GM12872 (cell line): ENCODE measurements at regions not wholly inside any gene's neighbourhood (a gene's known extent, or its start where the extent isn't known, plus 50 kb on each side); places are given as distances from the start of the nearest gene placed in this dataset.

Experiments
- TF ChIP-seq, protein P1 (sequence below): IDR thresholded peaks from 3 replicates; pipeline ENCODE4 v1.5.1; 2011; ENCODE audit warnings: low read depth, mild to moderate bottlenecking, low read length, moderate library complexity; ENCODE audit not compliant: insufficient read depth

DNA sequence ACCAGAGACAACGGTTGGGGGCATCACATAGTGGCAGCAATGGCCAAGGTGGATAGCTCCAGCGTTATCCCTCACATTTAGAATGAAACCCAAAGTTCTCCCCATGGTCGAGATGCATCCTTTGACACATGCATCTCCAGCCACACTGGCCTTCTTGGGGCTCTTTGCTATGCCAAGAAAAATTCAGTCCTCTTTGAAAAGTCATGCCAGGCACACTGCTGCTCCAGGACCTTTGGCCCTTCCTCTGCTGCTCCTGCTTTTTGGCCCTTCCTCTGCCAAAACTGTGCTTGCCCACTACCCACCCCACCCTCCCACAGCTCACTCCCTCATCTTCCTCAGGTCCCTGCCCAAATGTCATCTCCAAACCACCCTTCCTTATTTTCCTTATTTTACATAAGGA is 106.4 kb downstream of the C1orf94 start:
- TF ChIP-seq, protein P1, sequence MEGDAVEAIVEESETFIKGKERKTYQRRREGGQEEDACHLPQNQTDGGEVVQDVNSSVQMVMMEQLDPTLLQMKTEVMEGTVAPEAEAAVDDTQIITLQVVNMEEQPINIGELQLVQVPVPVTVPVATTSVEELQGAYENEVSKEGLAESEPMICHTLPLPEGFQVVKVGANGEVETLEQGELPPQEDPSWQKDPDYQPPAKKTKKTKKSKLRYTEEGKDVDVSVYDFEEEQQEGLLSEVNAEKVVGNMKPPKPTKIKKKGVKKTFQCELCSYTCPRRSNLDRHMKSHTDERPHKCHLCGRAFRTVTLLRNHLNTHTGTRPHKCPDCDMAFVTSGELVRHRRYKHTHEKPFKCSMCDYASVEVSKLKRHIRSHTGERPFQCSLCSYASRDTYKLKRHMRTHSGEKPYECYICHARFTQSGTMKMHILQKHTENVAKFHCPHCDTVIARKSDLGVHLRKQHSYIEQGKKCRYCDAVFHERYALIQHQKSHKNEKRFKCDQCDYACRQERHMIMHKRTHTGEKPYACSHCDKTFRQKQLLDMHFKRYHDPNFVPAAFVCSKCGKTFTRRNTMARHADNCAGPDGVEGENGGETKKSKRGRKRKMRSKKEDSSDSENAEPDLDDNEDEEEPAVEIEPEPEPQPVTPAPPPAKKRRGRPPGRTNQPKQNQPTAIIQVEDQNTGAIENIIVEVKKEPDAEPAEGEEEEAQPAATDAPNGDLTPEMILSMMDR = no peak

- TF ChIP-seq, protein P1 = no peak
Observed at GRCh38 chr1:34286511-34286910, 109.8 kb downstream of the C1orf94 start.

DNA sequence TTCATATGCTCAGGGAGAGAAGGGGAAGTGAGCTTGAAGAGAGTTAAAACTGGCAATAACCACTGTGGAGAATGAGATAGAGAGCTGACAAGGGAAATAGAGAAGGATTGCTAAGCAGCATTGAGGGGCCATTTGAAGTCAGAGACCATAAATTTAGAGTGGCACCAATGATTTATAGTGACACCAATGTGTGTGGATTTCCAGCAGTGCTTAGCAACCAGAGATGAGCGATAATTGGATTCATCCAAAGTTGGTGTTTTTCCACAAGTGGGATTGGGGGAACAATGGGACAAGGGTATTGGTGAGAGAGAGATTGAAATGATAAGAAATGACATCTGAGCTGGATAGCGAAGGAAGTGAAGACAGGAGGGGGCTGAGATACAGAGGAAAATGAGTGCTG is 114.1 kb downstream of the C1orf94 start:
- TF ChIP-seq, protein P1 = no peak

DNA sequence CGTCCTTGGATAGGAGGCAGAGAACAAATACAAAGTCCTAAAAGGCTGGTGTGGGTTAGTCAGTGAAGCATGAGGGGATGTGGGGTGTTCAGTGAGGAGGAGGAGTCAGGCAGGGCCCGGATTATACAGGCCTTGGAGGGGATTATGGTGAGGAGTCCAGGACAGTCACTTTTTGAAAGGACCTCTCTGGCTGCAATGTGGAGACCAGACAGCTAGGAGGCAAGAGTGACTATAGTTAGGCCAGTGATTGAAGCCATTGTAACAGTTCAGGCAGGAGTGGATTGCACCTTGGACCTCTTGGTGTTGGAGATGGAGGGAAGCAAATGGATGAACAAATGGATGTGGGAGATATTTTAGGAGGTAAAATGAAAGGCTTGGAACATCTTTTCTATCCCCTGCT is 115.8 kb downstream of the C1orf94 start:
- TF ChIP-seq, protein P1 = no peak; the same call in 2 of the 3 replicates

GRCh38 chr1:34296059-34296458 is 119.4 kb downstream of the C1orf94 start:
- TF ChIP-seq, protein P1 = no peak

DNA sequence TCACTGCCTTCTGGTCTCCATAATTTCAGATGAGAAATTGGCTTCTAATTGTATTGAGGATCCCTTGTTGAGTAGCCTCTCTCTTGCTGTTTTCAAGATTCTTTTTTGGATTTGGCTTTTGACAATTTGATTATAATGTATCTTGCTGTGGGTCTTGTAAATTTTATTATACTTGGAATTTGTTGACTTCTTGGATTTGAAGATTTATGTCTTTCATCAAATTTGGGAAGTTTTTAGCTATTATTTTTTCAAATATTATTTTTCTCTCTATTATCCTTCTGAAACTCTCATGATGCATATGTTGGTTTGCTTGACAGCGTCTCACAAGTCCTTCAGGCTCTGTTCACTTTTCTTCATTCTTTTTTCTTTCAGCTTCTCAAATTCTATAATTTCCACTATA is 126.1 kb downstream of the C1orf94 start:
- TF ChIP-seq, protein P1 = no peak

DNA sequence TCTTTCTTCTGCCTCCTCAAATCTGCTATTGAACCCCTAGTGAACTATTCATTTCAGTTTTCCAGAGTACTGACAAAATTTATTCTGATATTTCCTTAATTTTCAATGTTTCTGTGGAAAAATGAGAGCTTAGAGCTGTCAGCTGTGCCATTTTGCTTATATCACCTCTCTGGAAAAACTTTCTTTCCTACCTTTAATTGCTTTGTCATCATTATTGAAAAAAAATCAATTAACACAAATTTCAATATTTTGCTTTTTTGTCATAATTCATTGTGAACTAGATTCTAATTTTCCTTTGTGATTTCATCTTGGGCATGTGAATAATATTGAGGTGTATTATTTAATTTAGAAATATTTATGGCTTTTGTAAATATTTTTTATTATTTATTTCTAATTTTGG is 126.5 kb downstream of the C1orf94 start:
- TF ChIP-seq, protein P1 = no peak

- TF ChIP-seq, protein P1 = no peak
Observed at GRCh38 chr1:34306568-34306967, 129.9 kb downstream of the C1orf94 start.
